Stimulated activated CD4-positive, alpha-beta T cell treated with anti-CD3 and anti-CD28 coated beads, Interleukin-12 subunit alpha, Interleukin-12 subunit beta, amount 100 ng/mL, for 24 hours (primary cell): ENCODE measurements at regions not wholly inside any gene's neighbourhood (a gene's known extent, or its start where the extent isn't known, plus 50 kb on each side); places are given as distances from the start of the nearest gene placed in this dataset.
"Not testable (repeated sequence)": the region's sequence is repeated elsewhere in the genome, so short reads cannot be mapped to it uniquely, and the experiment has no call there.

ENCODE experiments used
- DNase-seq, 2 experiments: peaks; one replicate each; pipeline ENCODE4 v3.0.0-alpha.2; 2020; ENCODE audit warnings: low read depth in 2 of 2

GRCh38 chrX:953879-954482, 258.5 kb downstream of the CRLF2 start:
- no peak for DNase-seq

- DNase-seq = no peak
Observed at GRCh38 chrX:952816-953215, 259.6 kb downstream of the CRLF2 start.

GRCh38 chrX:947262-947661, 265.2 kb downstream of the CRLF2 start:
- not testable (repeated sequence) for DNase-seq

GRCh38 chrX:943035-943434, 269.4 kb downstream of the CRLF2 start:
- DNase-seq = no peak

- no peak for DNase-seq
Observed at GRCh38 chrX:940691-941090, 271.8 kb downstream of the CRLF2 start.

- no peak for DNase-seq
Observed at GRCh38 chrX:936979-937769, 275.3 kb downstream of the CRLF2 start.

GRCh38 chrX:933611-934010, 278.8 kb downstream of the CRLF2 start:
- DNase-seq = no peak

- no peak for DNase-seq
Observed at GRCh38 chrX:928606-929005, 283.8 kb downstream of the CRLF2 start.

GRCh38 chrX:926991-927390, 285.5 kb downstream of the CRLF2 start:
- no peak for DNase-seq

- DNase-seq = no peak
Observed at GRCh38 chrX:926070-926469, 286.4 kb downstream of the CRLF2 start.

GRCh38 chrX:925652-926061, 286.8 kb downstream of the CRLF2 start:
- DNase-seq = no peak

- no peak for DNase-seq
Observed at GRCh38 chrX:925094-925493, 287.4 kb downstream of the CRLF2 start.

- DNase-seq = no peak
Observed at GRCh38 chrX:924017-924416, 288.4 kb downstream of the CRLF2 start.

GRCh38 chrX:920234-920799, 289.7 kb downstream of the SHOX start:
- DNase-seq = no peak

- no peak for DNase-seq
Observed at GRCh38 chrX:916230-916599, 285.6 kb downstream of the SHOX start.

- no peak for DNase-seq
Observed at GRCh38 chrX:915427-916229, 285.0 kb downstream of the SHOX start.

GRCh38 chrX:914206-914605, 283.6 kb downstream of the SHOX start:
- DNase-seq = no peak

GRCh38 chrX:912677-913076, 282.1 kb downstream of the SHOX start:
- no peak for DNase-seq

- not testable (repeated sequence) for DNase-seq
Observed at GRCh38 chrX:909068-909467, 278.5 kb downstream of the SHOX start.

GRCh38 chrX:906586-906985, 276.0 kb downstream of the SHOX start:
- no peak for DNase-seq

GRCh38 chrX:905848-906566, 275.4 kb downstream of the SHOX start:
- no peak for DNase-seq

- DNase-seq = no peak
Observed at GRCh38 chrX:903116-903515, 272.5 kb downstream of the SHOX start.
